Ovary (tissue), 7 donors: ENCODE measurements at regions not wholly inside any gene's neighbourhood (a gene's known extent, or its start where the extent isn't known, plus 50 kb on each side); places are given as distances from the start of the nearest gene placed in this dataset.

Experiments
- DNase-seq, 5 donors: peaks; one replicate each; pipeline ENCODE4 v3.0.0-alpha.2; 2019 to 2020
- H3K27ac ChIP-seq, 2 donors: fragments of 200-600 bp; one replicate each; pipeline versions ENCODE4 v1.5.1 to v1.8.0; 2019 to 2022
- H3K27me3 ChIP-seq: fragments of 200-600 bp; one replicate; pipeline ENCODE4 v1.8.0; 2022
- H3K36me3 ChIP-seq: fragments of 200-600 bp; sonication (generic); one replicate; pipeline ENCODE4 v1.5.1; 2019
- H3K4me1 ChIP-seq: one replicate; pipeline ENCODE4 v1.8.1; 2013; ENCODE audit warnings: mild to moderate bottlenecking, moderate library complexity; ENCODE audit not compliant: insufficient read depth
- H3K4me3 ChIP-seq: fragments of 200-600 bp; sonication (generic); one replicate; pipeline ENCODE4 v1.5.1; 2017
- H3K9me3 ChIP-seq, 2 donors: fragments of 200-600 bp in 1 of 2; sonication (generic) in 1 of 2; one replicate each; pipeline versions ENCODE4 v1.5.1 to v1.8.1; 2013 to 2019; ENCODE audit warnings: mild to moderate bottlenecking in 1 of 2, moderate library complexity in 1 of 2
- EP300 ChIP-seq: sonication (generic); formaldehyde crosslinking; IDR thresholded peaks from one replicate; pipeline ENCODE4 v1.6.1; 2017; ENCODE audit warnings: antibody characterized with exemption
- POLR2A ChIP-seq: fragments of 450-650 bp; IDR thresholded peaks from one replicate; pipeline ENCODE4 v1.6.1; 2017; ENCODE audit warnings: antibody characterized with exemption, mild to moderate bottlenecking, moderate library complexity
- WGBS, 3 donors: extraction: QIAGEN DNeasy Blood & Tissue Kit in 1 of 3; methylation state at CpG; one replicate each; pipeline versions ENCODE4 v1.1.5 to v1.1.7; 2013 to 2017; 5-methylcytosine and 5-hydroxymethylcytosine counted together
- intact Hi-C, 4 donors: fragments of 100-400 bp; cut with DNase I; formaldehyde crosslinking; loops; one replicate each; pipeline versions ENCODE4 v1.11.0 to v1.15.1; 2022 to 2023
- TF ChIP-seq, protein P1 (sequence below), 3 donors: fragments of 450-650 bp in 2 of 3; fragments of 200-600 bp in 1 of 3; IDR thresholded peaks; one replicate each; pipeline versions ENCODE4 v1.5.1 to v1.8.0; 2016 to 2022; ENCODE audit warnings: antibody characterized with exemption in 3 of 3, mild to moderate bottlenecking in 1 of 3
- donor health status: DM: no; HTN: no; CAD: no; lungs with moderate emphysema.
- donor health status: DM: no; HTN: no; CAD: no.
- donor health status: Bipolar disorder and iron deficiency.
- donor health status: DM: no; HTN: no; CAD: no.
- donor health status: DM: yes; HTN: yes; CAD: no.

DNA sequence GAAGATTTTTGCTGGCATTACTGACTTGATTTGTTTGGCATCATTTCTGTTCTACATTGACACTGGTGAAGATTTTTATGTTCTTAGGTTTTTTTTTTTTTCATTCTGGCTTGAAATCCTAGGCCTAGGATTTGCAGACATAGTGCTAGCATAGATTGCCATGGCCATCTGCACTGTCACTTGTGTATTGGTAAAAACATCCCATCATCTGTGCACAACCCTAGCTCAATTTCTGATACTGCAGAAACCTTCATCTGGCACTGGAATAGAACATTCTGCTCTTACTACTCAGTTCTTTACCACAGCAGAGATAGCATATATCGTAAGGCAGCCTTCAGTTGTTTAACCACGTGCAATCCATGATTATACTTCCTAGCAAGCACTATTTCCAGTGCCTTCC lies 111.5 kb upstream of the IL15 start:
- no peak for DNase-seq
- H3K4me1 ChIP-seq, result no peaks in the 10 kb centered on the region
- no peak overlapping the region for H3K27ac ChIP-seq
- H3K36me3 ChIP-seq, result no peaks in the 10 kb centered on the region
- H3K9me3 ChIP-seq, result no peaks in the 10 kb centered on the region
- no peaks in the 10 kb centered on the region for H3K27me3 ChIP-seq
- no peak overlapping the region for H3K4me3 ChIP-seq
- intact Hi-C loops, result no loop called here
- WGBS, 3 donors, result 59 to 78% (median 77%) methylated on average over 2 of the region's 2 CpGs
- TF ChIP-seq, protein P1, sequence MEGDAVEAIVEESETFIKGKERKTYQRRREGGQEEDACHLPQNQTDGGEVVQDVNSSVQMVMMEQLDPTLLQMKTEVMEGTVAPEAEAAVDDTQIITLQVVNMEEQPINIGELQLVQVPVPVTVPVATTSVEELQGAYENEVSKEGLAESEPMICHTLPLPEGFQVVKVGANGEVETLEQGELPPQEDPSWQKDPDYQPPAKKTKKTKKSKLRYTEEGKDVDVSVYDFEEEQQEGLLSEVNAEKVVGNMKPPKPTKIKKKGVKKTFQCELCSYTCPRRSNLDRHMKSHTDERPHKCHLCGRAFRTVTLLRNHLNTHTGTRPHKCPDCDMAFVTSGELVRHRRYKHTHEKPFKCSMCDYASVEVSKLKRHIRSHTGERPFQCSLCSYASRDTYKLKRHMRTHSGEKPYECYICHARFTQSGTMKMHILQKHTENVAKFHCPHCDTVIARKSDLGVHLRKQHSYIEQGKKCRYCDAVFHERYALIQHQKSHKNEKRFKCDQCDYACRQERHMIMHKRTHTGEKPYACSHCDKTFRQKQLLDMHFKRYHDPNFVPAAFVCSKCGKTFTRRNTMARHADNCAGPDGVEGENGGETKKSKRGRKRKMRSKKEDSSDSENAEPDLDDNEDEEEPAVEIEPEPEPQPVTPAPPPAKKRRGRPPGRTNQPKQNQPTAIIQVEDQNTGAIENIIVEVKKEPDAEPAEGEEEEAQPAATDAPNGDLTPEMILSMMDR (IDR thresholded peaks at IDR 0.05), result no peak
- TF ChIP-seq EP300 (no peak), POLR2A (no peak)

DNA sequence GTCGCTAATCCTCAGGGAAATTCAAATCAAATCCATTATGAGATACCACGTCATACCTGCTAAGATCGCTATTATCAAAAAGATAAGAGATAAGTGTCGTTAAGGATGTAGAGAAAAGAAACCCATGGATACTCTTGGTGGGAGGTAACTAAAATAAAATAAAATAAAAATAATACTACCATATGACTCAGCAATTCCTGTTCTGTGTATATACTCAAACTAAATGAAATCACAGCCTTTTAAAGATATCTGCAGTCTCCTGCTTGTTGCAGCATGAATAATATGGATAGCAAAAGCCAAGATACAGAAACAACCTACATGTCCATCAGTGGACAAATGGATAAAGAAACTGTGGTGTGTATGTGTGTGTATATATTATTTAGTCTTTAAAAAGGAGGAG lies 105.8 kb upstream of the IL15 start:
- no peaks in the 10 kb centered on the region for H3K9me3 ChIP-seq
- no peak overlapping the region for H3K27ac ChIP-seq
- intact Hi-C loops, result no loop called here
- H3K27me3 ChIP-seq, result no peaks in the 10 kb centered on the region
- TF ChIP-seq POLR2A, result no peak
- TF ChIP-seq, protein P1 (IDR thresholded peaks at IDR 0.05), result no peak
- TF ChIP-seq EP300, result no peak
- no peaks in the 10 kb centered on the region for H3K4me1 ChIP-seq
- no peak for DNase-seq
- H3K4me3 ChIP-seq, result no peak overlapping the region
- no peaks in the 10 kb centered on the region for H3K36me3 ChIP-seq
- 78 to 89% (median 78%) methylated on average over 4 of the region's 4 CpGs for WGBS, 3 donors

DNA sequence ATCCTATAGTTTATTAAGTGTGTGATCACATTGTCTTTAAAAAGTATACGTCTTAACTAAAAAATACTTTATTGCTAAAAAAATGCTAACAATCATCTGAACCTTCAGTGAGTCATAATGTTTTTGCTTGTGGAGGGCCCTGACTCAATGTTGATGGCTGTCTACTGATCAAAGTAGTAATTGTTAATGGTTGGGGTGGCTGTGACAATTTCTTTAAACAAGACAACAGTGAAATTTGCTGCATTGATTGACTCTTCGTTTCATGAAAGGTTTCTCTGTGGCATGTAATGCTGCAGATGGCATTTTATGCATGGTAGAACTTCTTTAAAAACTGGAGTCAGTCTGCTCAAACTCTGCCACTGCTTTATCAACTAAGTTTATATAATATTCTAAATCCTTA lies 101.4 kb upstream of the IL15 start:
- no peak for DNase-seq
- no peaks in the 10 kb centered on the region for H3K9me3 ChIP-seq
- H3K27ac ChIP-seq, result no peak overlapping the region
- no peaks in the 10 kb centered on the region for H3K27me3 ChIP-seq
- intact Hi-C loops, result no loop called here
- 83 to 90% (median 84%) methylated on average over 2 of the region's 2 CpGs for WGBS, 3 donors
- TF ChIP-seq POLR2A (no peak), EP300 (no peak)
- TF ChIP-seq, protein P1 (IDR thresholded peaks at IDR 0.05), result no peak
- no peaks in the 10 kb centered on the region for H3K4me1 ChIP-seq
- H3K36me3 ChIP-seq, result no peaks in the 10 kb centered on the region
- H3K4me3 ChIP-seq, result no peak overlapping the region

DNA sequence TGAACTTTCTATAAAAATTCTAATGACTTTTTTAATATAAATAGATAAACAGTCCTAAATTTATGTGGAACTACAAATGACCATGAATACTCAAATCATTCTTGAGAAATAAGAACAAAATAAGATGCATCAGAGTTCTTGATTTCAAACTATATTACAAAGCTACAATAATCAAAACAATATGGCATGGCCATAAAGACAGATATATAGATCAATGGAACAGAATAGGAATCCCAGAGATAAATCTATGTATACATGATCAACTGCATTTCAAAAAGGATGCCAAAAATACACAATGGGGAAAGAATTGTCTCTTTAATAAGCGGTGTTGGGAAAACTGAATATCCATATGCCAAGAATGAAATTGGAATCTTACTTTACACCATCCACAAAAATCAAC lies 98.4 kb upstream of the IL15 start:
- WGBS, 3 donors, result 94 to 100% (median 96%) methylated on average over 1 of the region's 1 CpG

More for the DNA sequence above, 98.4 kb upstream of the IL15 start:
- no peak overlapping the region for H3K27ac ChIP-seq
- H3K4me3 ChIP-seq, result no peak overlapping the region
- TF ChIP-seq POLR2A (no peak), EP300 (no peak)
- TF ChIP-seq, protein P1 (IDR thresholded peaks at IDR 0.05), result no peak
- H3K4me1 ChIP-seq, result no peaks in the 10 kb centered on the region
- H3K9me3 ChIP-seq, result no peaks in the 10 kb centered on the region
- H3K27me3 ChIP-seq, result no peaks in the 10 kb centered on the region
- no peaks in the 10 kb centered on the region for H3K36me3 ChIP-seq
- intact Hi-C loops, result no loop called here
- DNase-seq, result no peak
